CD14-positive monocyte (primary cell): ENCODE measurements at regions not wholly inside any gene's neighbourhood (a gene's known extent, or its start where the extent isn't known, plus 50 kb on each side); places are given as distances from the start of the nearest gene placed in this dataset.

Experiments used
- DNase-seq, 3 donors: peaks; one replicate each; pipeline ENCODE4 v3.0.0-alpha.2; 2011 to 2022
- H2AFZ ChIP-seq: 2 replicates; pipeline ENCODE4 v1.6.0; 2012; ENCODE audit warnings: mild to moderate bottlenecking, low read depth, low read length, inconsistent platforms; ENCODE audit not compliant: insufficient read depth, poor library complexity, severe bottlenecking
- H3K27ac ChIP-seq, 2 donors: 1 replicate in 1 of 2; 2 replicates in 1 of 2; pipeline ENCODE4 v1.5.1; 2012 to 2013; ENCODE audit warnings: low read length in 2 of 2, control low read depth in 1 of 2, inconsistent platforms in 1 of 2, low read depth in 1 of 2, mild to moderate bottlenecking in 1 of 2
- H3K27me3 ChIP-seq, 2 donors: one replicate each; pipeline versions ENCODE4 v1.6.0 to v1.6.1; 2011 to 2013; ENCODE audit warnings: low read length in 2 of 2; ENCODE audit not compliant: control insufficient read depth in 2 of 2, insufficient read depth in 2 of 2
- H3K36me3 ChIP-seq, 2 donors: replicated peaks in 1 of 2; 1 replicate in 1 of 2; 2 replicates in 1 of 2; pipeline versions ENCODE4 v1.5.1 to v1.6.1; 2012 to 2013; ENCODE audit warnings: low read length in 2 of 2, control low read depth in 1 of 2, inconsistent platforms in 1 of 2, mild to moderate bottlenecking in 1 of 2; ENCODE audit not compliant: insufficient read depth in 2 of 2, control insufficient read depth in 1 of 2
- H3K4me1 ChIP-seq, 2 donors: 1 replicate in 1 of 2; 2 replicates in 1 of 2; pipeline versions ENCODE4 v1.5.1 to v1.6.1; 2012 to 2013; ENCODE audit warnings: low read length in 2 of 2, control low read depth in 1 of 2, inconsistent platforms in 1 of 2, mild to moderate bottlenecking in 1 of 2, moderate library complexity in 1 of 2; ENCODE audit not compliant: insufficient read depth in 2 of 2, control insufficient read depth in 1 of 2
- H3K4me2 ChIP-seq: replicated peaks from 2 replicates; pipeline ENCODE3; 2012; ENCODE audit warnings: low read length, moderate library complexity, mild to moderate bottlenecking; ENCODE audit not compliant: poor library complexity, severe bottlenecking; ENCODE audit errors: extremely low read depth
- H3K4me3 ChIP-seq, 3 experiments: fragments of 200-600 bp in 1 of 3; sonication (generic) in 1 of 3; replicated peaks in 1 of 3; 1 replicate in 2 of 3; 2 replicates in 1 of 3; pipeline ENCODE4 v1.5.1; 2011 to 2013; ENCODE audit warnings: low read length in 3 of 3, mild to moderate bottlenecking in 3 of 3, control low read depth in 2 of 3, low read depth in 2 of 3, inconsistent platforms in 1 of 3, moderate library complexity in 1 of 3
- H3K79me2 ChIP-seq: 2 replicates; pipeline ENCODE4 v1.6.0; 2012; ENCODE audit warnings: mild to moderate bottlenecking, control low read depth, inconsistent platforms, low read length, moderate library complexity; ENCODE audit not compliant: insufficient read depth
- H3K9ac ChIP-seq: 2 replicates; pipeline ENCODE4 v1.6.0; 2017; ENCODE audit warnings: low read length, mild to moderate bottlenecking; ENCODE audit not compliant: insufficient read depth, poor library complexity, severe bottlenecking
- H3K9me3 ChIP-seq, 2 donors: replicated peaks in 1 of 2; 1 replicate in 1 of 2; 2 replicates in 1 of 2; pipeline versions ENCODE4 v1.5.1 to v1.6.1; 2012 to 2013; ENCODE audit warnings: low read length in 2 of 2, control low read depth in 1 of 2; ENCODE audit not compliant: control insufficient read depth in 1 of 2, insufficient read depth in 1 of 2
- H4K20me1 ChIP-seq: 2 replicates; pipeline ENCODE4 v1.6.0; 2012; ENCODE audit warnings: mild to moderate bottlenecking, low read length, control low read depth, moderate library complexity; ENCODE audit not compliant: insufficient read depth
- H3K27ac Mint-ChIP-seq, 7 donors: one replicate each; pipeline ENCODE4 v1.8.0; 2020; ENCODE audit warnings: mild to moderate bottlenecking in 7 of 7, mixed read lengths in 7 of 7, moderate library complexity in 6 of 7, inconsistent platforms in 2 of 7
- H3K27me3 Mint-ChIP-seq, 3 donors: one replicate each; pipeline ENCODE4 v1.8.0; 2021 to 2022; ENCODE audit warnings: low read depth in 3 of 3, mild to moderate bottlenecking in 3 of 3, mixed read lengths in 3 of 3, moderate library complexity in 3 of 3, inconsistent platforms in 1 of 3
- H3K36me3 Mint-ChIP-seq, 2 donors: one replicate each; pipeline ENCODE4 v1.8.0; 2020; ENCODE audit warnings: mixed read lengths in 2 of 2, inconsistent platforms in 1 of 2, mild to moderate bottlenecking in 1 of 2
- H3K4me1 Mint-ChIP-seq: one replicate; pipeline ENCODE4 v1.8.0; 2020; ENCODE audit warnings: mild to moderate bottlenecking, mixed read lengths
- H3K4me3 Mint-ChIP-seq, 2 donors: one replicate each; pipeline ENCODE4 v1.8.0; 2020; ENCODE audit warnings: mild to moderate bottlenecking in 2 of 2, mixed read lengths in 2 of 2, moderate library complexity in 1 of 2
- H3K9me3 Mint-ChIP-seq, 7 donors: one replicate each; pipeline ENCODE4 v1.8.0; 2020 to 2022; ENCODE audit warnings: mixed read lengths in 7 of 7, mild to moderate bottlenecking in 6 of 7, moderate library complexity in 6 of 7, inconsistent platforms in 2 of 7
- CTCF ChIP-seq: fragments of 200-600 bp; IDR thresholded peaks from one replicate; pipeline ENCODE4 v1.8.0; 2022; ENCODE audit warnings: antibody characterized with exemption, mild to moderate bottlenecking
- WGBS: methylation state at CpG from one replicate; pipeline ENCODE4 v1.1.5; 2013; ENCODE audit warnings: missing lambda C conversion rate; ENCODE audit not compliant: insufficient coverage; 5-methylcytosine and 5-hydroxymethylcytosine counted together
- intact Hi-C, 2 donors: fragments of 100-400 bp; cut with micrococcal nuclease; formaldehyde crosslinking; loops; one replicate each; pipeline versions ENCODE4 v1.15.0 to v1.15.1; 2023

- Mint-ChIP-seq H3K4me1 (no peaks in the 10 kb centered on the region), H3K4me3 (no peak overlapping the region), H3K27ac (no peak overlapping the region), H3K9me3 (peaks cover 0 to 4% (median 0%) of the 10 kb centered on the region in 7 donors), H3K36me3 (no peaks in the 10 kb centered on the region), H3K27me3 (no peaks in the 10 kb centered on the region)
- Histone ChIP-seq H2AFZ (no peak overlapping the region), H3K4me3 (no peak overlapping the region), H4K20me1 (no peaks in the 10 kb centered on the region), H3K27ac (no peak overlapping the region), H3K36me3 (no peaks in the 10 kb centered on the region), H3K4me2 (no peak overlapping the region), H3K27me3 (no peaks in the 10 kb centered on the region), H3K9me3 (peaks cover 0 to 8% of the 10 kb centered on the region in 2 donors), H3K79me2 (no peaks in the 10 kb centered on the region), H3K9ac (no peak overlapping the region), H3K4me1 (no peaks in the 10 kb centered on the region)
- DNase-seq = no peak
- intact Hi-C loops = no loop called here
- TF ChIP-seq CTCF = no peak
- WGBS = 90% methylated on average over 1 of the region's 5 CpGs
Observed at GRCh38 chr13:107964395-107964794, 250.9 kb downstream of the LIG4 start.

- Mint-ChIP-seq H3K27ac (no peak overlapping the region), H3K9me3 (peaks cover 0 to 4% (median under 1%) of the 10 kb centered on the region in 7 donors), H3K36me3 (no peaks in the 10 kb centered on the region), H3K4me1 (no peaks in the 10 kb centered on the region), H3K27me3 (no peaks in the 10 kb centered on the region), H3K4me3 (no peak overlapping the region)
- no peaks in the 10 kb centered on the region for H3K36me3 ChIP-seq
- H3K4me2 ChIP-seq = no peak overlapping the region
- H3K27me3 ChIP-seq = no peaks in the 10 kb centered on the region
- H2AFZ ChIP-seq = no peak overlapping the region
- no peaks in the 10 kb centered on the region for H3K79me2 ChIP-seq
- no peak for TF ChIP-seq CTCF
- WGBS = no CpG with 5 or more reads among the region's 1 CpG
- H3K4me3 ChIP-seq = no peak overlapping the region
- no peak overlapping the region for H3K27ac ChIP-seq
- no peak overlapping the region for H3K9ac ChIP-seq
- peaks cover 0 to 3% of the 10 kb centered on the region in 2 donors for H3K9me3 ChIP-seq
- no peak for DNase-seq
- H3K4me1 ChIP-seq = no peaks in the 10 kb centered on the region
- intact Hi-C loops = no loop called here
- no peaks in the 10 kb centered on the region for H4K20me1 ChIP-seq
Observed at GRCh38 chr13:107961849-107962608, 253.3 kb downstream of the LIG4 start.
